ENCODE measurements at regions not wholly inside any gene's neighbourhood (a gene's known extent, or its start where the extent isn't known, plus 50 kb on each side); places are given as distances from the start of the nearest gene placed in this dataset.
A peak's percentile ranks its signal among the peaks of the same experiment; 100 is the strongest.

DNA sequence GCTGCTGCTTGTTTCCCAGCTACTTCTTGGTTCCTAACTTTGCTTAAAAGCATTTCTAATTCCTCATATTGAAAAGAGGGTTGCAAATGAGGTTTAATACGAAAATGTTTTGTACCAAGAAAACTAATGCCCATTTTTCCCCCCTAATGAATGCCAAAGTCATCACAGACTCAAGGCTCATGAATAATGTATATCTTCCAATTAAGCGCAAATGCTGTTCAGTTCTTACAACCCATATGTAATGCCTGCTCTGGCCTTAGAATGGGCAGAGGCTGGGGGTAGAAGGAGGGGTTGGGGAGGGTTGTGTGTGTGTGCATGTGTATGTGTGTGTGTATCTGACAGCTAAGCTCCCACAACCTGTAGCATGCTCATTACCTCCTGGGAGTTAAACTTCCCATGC is 901.7 kb downstream of the KCNMA1 start:
- Mint-ChIP-seq H3K4me1 (peaks cover 25 to 27% of the 10 kb centered on the region in 2 donors), H3K36me3 (peaks cover 6% of the 10 kb centered on the region), H3K9me3 (peaks cover 8 to 9% of the 10 kb centered on the region in 2 donors), H3K4me3 (no peak overlapping the region), H3K27me3 (ENCODE audit: low read depth in 2 of 2) (peaks cover 0 to 4% of the 10 kb centered on the region in 2 donors), H3K27ac (peak overlapping the region; percentile 72 to 78)
- no peak overlapping the region for H3K4me3 ChIP-seq (ENCODE audit: low read length)
- H3K4me1 ChIP-seq (ENCODE audit: control insufficient read depth, insufficient read depth, low read length) = peaks cover 4% of the 10 kb centered on the region
- intact Hi-C loops (cut with micrococcal nuclease) = no loop called here
- H3K27ac ChIP-seq (ENCODE audit: low read length) = peak overlapping the region; percentile 29
- DNase-seq = no peak
- TF ChIP-seq, protein P1, sequence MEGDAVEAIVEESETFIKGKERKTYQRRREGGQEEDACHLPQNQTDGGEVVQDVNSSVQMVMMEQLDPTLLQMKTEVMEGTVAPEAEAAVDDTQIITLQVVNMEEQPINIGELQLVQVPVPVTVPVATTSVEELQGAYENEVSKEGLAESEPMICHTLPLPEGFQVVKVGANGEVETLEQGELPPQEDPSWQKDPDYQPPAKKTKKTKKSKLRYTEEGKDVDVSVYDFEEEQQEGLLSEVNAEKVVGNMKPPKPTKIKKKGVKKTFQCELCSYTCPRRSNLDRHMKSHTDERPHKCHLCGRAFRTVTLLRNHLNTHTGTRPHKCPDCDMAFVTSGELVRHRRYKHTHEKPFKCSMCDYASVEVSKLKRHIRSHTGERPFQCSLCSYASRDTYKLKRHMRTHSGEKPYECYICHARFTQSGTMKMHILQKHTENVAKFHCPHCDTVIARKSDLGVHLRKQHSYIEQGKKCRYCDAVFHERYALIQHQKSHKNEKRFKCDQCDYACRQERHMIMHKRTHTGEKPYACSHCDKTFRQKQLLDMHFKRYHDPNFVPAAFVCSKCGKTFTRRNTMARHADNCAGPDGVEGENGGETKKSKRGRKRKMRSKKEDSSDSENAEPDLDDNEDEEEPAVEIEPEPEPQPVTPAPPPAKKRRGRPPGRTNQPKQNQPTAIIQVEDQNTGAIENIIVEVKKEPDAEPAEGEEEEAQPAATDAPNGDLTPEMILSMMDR (IDR thresholded peaks at IDR 0.05) = no peak
- no peaks in the 10 kb centered on the region for H3K36me3 ChIP-seq (ENCODE audit: control insufficient read depth, insufficient read depth, low read length)
- H3K27me3 ChIP-seq (ENCODE audit: control insufficient read depth, insufficient read depth, low read length) = no peaks in the 10 kb centered on the region
- peaks cover 3% of the 10 kb centered on the region for H3K9me3 ChIP-seq (ENCODE audit: control insufficient read depth, insufficient read depth, low read length)
- no peak for ATAC-seq
- WGBS (ENCODE audit: insufficient coverage) = no CpG with 5 or more reads among the region's 2 CpGs

- Histone ChIP-seq H3K36me3 (ENCODE audit: control insufficient read depth, insufficient read depth, low read length) (no peaks in the 10 kb centered on the region), H3K4me1 (ENCODE audit: control insufficient read depth, insufficient read depth, low read length) (peaks cover 4% of the 10 kb centered on the region), H3K4me3 (ENCODE audit: low read length) (no peak overlapping the region), H3K27ac (ENCODE audit: low read length) (no peak overlapping the region), H3K27me3 (ENCODE audit: control insufficient read depth, insufficient read depth, low read length) (no peaks in the 10 kb centered on the region), H3K9me3 (ENCODE audit: control insufficient read depth, insufficient read depth, low read length) (peaks cover 6% of the 10 kb centered on the region)
- ATAC-seq = no peak
- 47% methylated on average over 3 of the region's 5 CpGs for WGBS (ENCODE audit: insufficient coverage)
- no peak overlapping the region for H3K4me3 Mint-ChIP-seq
- H3K9me3 Mint-ChIP-seq = peaks cover 8 to 11% of the 10 kb centered on the region in 2 donors
- intact Hi-C loops (cut with micrococcal nuclease) = no loop called here
- TF ChIP-seq, protein P1 (IDR thresholded peaks at IDR 0.05) = no peak
- peaks cover 0 to 4% of the 10 kb centered on the region in 2 donors for H3K27me3 Mint-ChIP-seq (ENCODE audit: low read depth in 2 of 2)
- H3K4me1 Mint-ChIP-seq = peaks cover 25 to 27% of the 10 kb centered on the region in 2 donors
- DNase-seq = no peak
- H3K27ac Mint-ChIP-seq = no peak overlapping the region
- peaks cover 6% of the 10 kb centered on the region for H3K36me3 Mint-ChIP-seq
Observed at GRCh38 chr10:76733441-76733936, 904.1 kb downstream of the KCNMA1 start.

DNA sequence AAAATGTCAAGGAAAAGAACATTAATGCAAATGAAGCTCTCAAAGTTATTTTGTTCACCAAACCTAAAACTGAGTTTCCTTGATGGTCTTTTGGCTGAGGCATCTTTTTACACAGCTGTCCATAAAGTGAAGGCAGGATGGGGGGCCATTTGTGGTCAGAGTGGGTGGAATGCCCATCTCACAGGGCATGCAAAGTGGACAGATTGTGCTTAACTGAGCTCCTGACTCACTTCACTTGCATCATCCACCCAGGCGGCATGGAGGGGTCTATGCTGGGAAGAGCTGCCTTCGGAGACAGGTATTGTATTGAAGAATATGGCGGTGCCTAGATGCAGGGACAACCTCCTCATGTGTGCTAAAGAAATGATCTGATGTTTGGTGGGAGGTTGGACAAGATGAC is 905.3 kb downstream of the KCNMA1 start:
- Mint-ChIP-seq H3K9me3 (peaks cover 8 to 11% of the 10 kb centered on the region in 2 donors), H3K36me3 (peaks cover 6% of the 10 kb centered on the region), H3K4me1 (peaks cover 21 to 23% of the 10 kb centered on the region in 2 donors), H3K4me3 (no peak overlapping the region), H3K27me3 (ENCODE audit: low read depth in 2 of 2) (peaks cover 0 to 4% of the 10 kb centered on the region in 2 donors), H3K27ac (no peak overlapping the region)
- Histone ChIP-seq H3K4me3 (ENCODE audit: low read length) (no peak overlapping the region), H3K36me3 (ENCODE audit: control insufficient read depth, insufficient read depth, low read length) (no peaks in the 10 kb centered on the region), H3K27ac (ENCODE audit: low read length) (no peak overlapping the region), H3K27me3 (ENCODE audit: control insufficient read depth, insufficient read depth, low read length) (no peaks in the 10 kb centered on the region), H3K9me3 (ENCODE audit: control insufficient read depth, insufficient read depth, low read length) (peaks cover 6% of the 10 kb centered on the region), H3K4me1 (ENCODE audit: control insufficient read depth, insufficient read depth, low read length) (peaks cover 4% of the 10 kb centered on the region)
- DNase-seq (no peak), ATAC-seq (no peak)
- intact Hi-C loops (cut with micrococcal nuclease) = no loop called here
- WGBS (ENCODE audit: insufficient coverage) = 100% methylated on average over 2 of the region's 3 CpGs
- TF ChIP-seq, protein P1 (IDR thresholded peaks at IDR 0.05) = no peak

- no peak for DNase-seq
- peaks cover 6% of the 10 kb centered on the region for H3K36me3 Mint-ChIP-seq
- H3K27me3 ChIP-seq (ENCODE audit: control insufficient read depth, insufficient read depth, low read length) = no peaks in the 10 kb centered on the region
- no peak for ATAC-seq
- intact Hi-C loops (cut with micrococcal nuclease) = no loop called here
- H3K4me3 ChIP-seq (ENCODE audit: low read length) = no peak overlapping the region
- TF ChIP-seq, protein P1 (IDR thresholded peaks at IDR 0.05) = no peak
- no peak overlapping the region for H3K27ac ChIP-seq (ENCODE audit: low read length)
- no peak overlapping the region for H3K27ac Mint-ChIP-seq
- H3K4me1 ChIP-seq (ENCODE audit: control insufficient read depth, insufficient read depth, low read length) = no peaks in the 10 kb centered on the region
- H3K36me3 ChIP-seq (ENCODE audit: control insufficient read depth, insufficient read depth, low read length) = no peaks in the 10 kb centered on the region
- peaks cover 6% of the 10 kb centered on the region for H3K9me3 ChIP-seq (ENCODE audit: control insufficient read depth, insufficient read depth, low read length)
- H3K27me3 Mint-ChIP-seq (ENCODE audit: low read depth in 2 of 2) = peaks cover 0 to 4% of the 10 kb centered on the region in 2 donors
- H3K4me3 Mint-ChIP-seq = no peak overlapping the region
- no CpG with 5 or more reads among the region's 1 CpG for WGBS (ENCODE audit: insufficient coverage)
- H3K9me3 Mint-ChIP-seq = peaks cover 8 to 11% of the 10 kb centered on the region in 2 donors
- H3K4me1 Mint-ChIP-seq = peaks cover 0 to 6% of the 10 kb centered on the region in 2 donors
Observed at GRCh38 chr10:76729841-76730487, 907.6 kb downstream of the KCNMA1 start.
